Neural cell (in vitro differentiated cells): ENCODE measurements at regions not wholly inside any gene's neighbourhood (a gene's known extent, or its start where the extent isn't known, plus 50 kb on each side); places are given as distances from the start of the nearest gene placed in this dataset.

ENCODE experiments used
- H2AFZ ChIP-seq: fragments of 200-600, 300-800 bp; sonication (generic), shearing (Covaris generic); 2 replicates; pipeline ENCODE4 v1.6.0; 2014; ENCODE audit warnings: low read depth, mild to moderate bottlenecking, antibody characterized with exemption, low read length, moderate library complexity
- H3F3A ChIP-seq: fragments of 200-600 bp; shearing (Covaris generic); 2 replicates; pipeline ENCODE4 v1.6.1; 2016; ENCODE audit warnings: mild to moderate bottlenecking, moderate library complexity, mixed read lengths, antibody characterized with exemption, low read length; ENCODE audit not compliant: insufficient read depth, poor library complexity, severe bottlenecking
- H3K27ac ChIP-seq: fragments of 200-600, 300-800 bp; sonication (generic), shearing (Covaris generic); 2 replicates; pipeline ENCODE4 v1.5.1; 2014; ENCODE audit warnings: mild to moderate bottlenecking, low read length, moderate library complexity
- H3K27me3 ChIP-seq: fragments of 300-800, 200-600 bp; sonication (generic), shearing (Covaris generic); 2 replicates; pipeline ENCODE4 v1.6.0; 2014; ENCODE audit warnings: mild to moderate bottlenecking, low read depth, low read length, moderate library complexity; ENCODE audit not compliant: insufficient read depth
- H3K36me3 ChIP-seq: fragments of 300-800, 200-600 bp; sonication (generic), shearing (Covaris generic); 2 replicates; pipeline ENCODE4 v1.5.1; 2014; ENCODE audit warnings: mild to moderate bottlenecking, antibody characterized with exemption, low read length, moderate library complexity; ENCODE audit not compliant: insufficient read depth
- H3K4me2 ChIP-seq: fragments of 300-800, 200-600 bp; sonication (generic), shearing (Covaris generic); 2 replicates; pipeline ENCODE4 v1.6.0; 2014; ENCODE audit warnings: mild to moderate bottlenecking, low read length
- H3K4me3 ChIP-seq: fragments of 300-800, 200-600 bp; sonication (generic), shearing (Covaris generic); 2 replicates; pipeline ENCODE4 v1.5.1; 2014; ENCODE audit warnings: mild to moderate bottlenecking, low read length, moderate library complexity
- H3K79me2 ChIP-seq: fragments of 200-600 bp; shearing (Covaris generic); replicated peaks from 2 replicates; pipeline ENCODE4 v1.6.0; 2014; ENCODE audit warnings: mild to moderate bottlenecking, low read length, moderate library complexity; ENCODE audit not compliant: insufficient read depth
- H3K9ac ChIP-seq: fragments of 300-800, 200-600 bp; sonication (generic), shearing (Covaris generic); 2 replicates; pipeline ENCODE4 v1.6.1; 2016; ENCODE audit warnings: mild to moderate bottlenecking, low read length, mixed read lengths
- H3K9me2 ChIP-seq: fragments of 200-600 bp; shearing (Covaris generic); 2 replicates; pipeline ENCODE4 v1.6.1; 2016; ENCODE audit warnings: mild to moderate bottlenecking, low read length, mixed read lengths; ENCODE audit not compliant: insufficient read depth
- H3K9me3 ChIP-seq: fragments of 200-600, 300-800 bp; sonication (generic), shearing (Covaris generic); 2 replicates; pipeline ENCODE4 v1.6.1; 2016; ENCODE audit warnings: mild to moderate bottlenecking, mixed run types, low read length, moderate library complexity, mixed read lengths
- H4K20me1 ChIP-seq: fragments of 200-600 bp; shearing (Covaris generic); 2 replicates; pipeline ENCODE4 v1.6.1; 2016; ENCODE audit warnings: mild to moderate bottlenecking, mixed run types; ENCODE audit not compliant: insufficient read depth
- EP300 ChIP-seq: fragments of 450-650 bp; conservative IDR thresholded peaks from 2 replicates; pipeline ENCODE4 v1.6.1; 2014; ENCODE audit warnings: antibody characterized with exemption, mild to moderate bottlenecking, moderate library complexity; ENCODE audit not compliant: poor library complexity, severe bottlenecking
- EZH2 ChIP-seq: fragments of 200-600, 300-800 bp; shearing (Covaris generic), sonication (generic); IDR thresholded peaks from 2 replicates; pipeline ENCODE4 v1.6.1; 2014; ENCODE audit warnings: antibody characterized with exemption, low read length, borderline replicate concordance, mild to moderate bottlenecking; ENCODE audit not compliant: insufficient read depth, poor library complexity, severe bottlenecking
- MXI1 ChIP-seq: fragments of 450-650 bp; conservative IDR thresholded peaks from 2 replicates; pipeline ENCODE4 v1.6.1; 2014; ENCODE audit warnings: antibody characterized with exemption, mild to moderate bottlenecking; ENCODE audit not compliant: poor library complexity, severe bottlenecking
- POLR2AphosphoS5 ChIP-seq: IDR thresholded peaks from 2 replicates; pipeline ENCODE4 v1.6.1; 2012
- RAD21 ChIP-seq: fragments of 450-650 bp; conservative IDR thresholded peaks from 2 replicates; pipeline ENCODE4 v1.6.1; 2014; ENCODE audit warnings: antibody characterized with exemption, mild to moderate bottlenecking, moderate library complexity
- SMC3 ChIP-seq: fragments of 450-650 bp; conservative IDR thresholded peaks from 2 replicates; pipeline ENCODE4 v1.6.1; 2014; ENCODE audit warnings: antibody characterized with exemption, mild to moderate bottlenecking, moderate library complexity; ENCODE audit not compliant: poor library complexity
- TAF1 ChIP-seq: IDR thresholded peaks from 2 replicates; pipeline ENCODE4 v1.6.1; 2012; ENCODE audit warnings: low read depth
- TF ChIP-seq, protein P1 (sequence below): fragments of 450-650 bp; IDR thresholded peaks from 2 replicates; pipeline ENCODE4 v1.5.1; 2014; ENCODE audit warnings: antibody characterized with exemption, mild to moderate bottlenecking, moderate library complexity; ENCODE audit not compliant: poor library complexity, severe bottlenecking
- TF ChIP-seq, protein P2 (sequence below): IDR thresholded peaks from 2 replicates; pipeline ENCODE4 v1.6.1; 2012; ENCODE audit warnings: borderline replicate concordance

DNA sequence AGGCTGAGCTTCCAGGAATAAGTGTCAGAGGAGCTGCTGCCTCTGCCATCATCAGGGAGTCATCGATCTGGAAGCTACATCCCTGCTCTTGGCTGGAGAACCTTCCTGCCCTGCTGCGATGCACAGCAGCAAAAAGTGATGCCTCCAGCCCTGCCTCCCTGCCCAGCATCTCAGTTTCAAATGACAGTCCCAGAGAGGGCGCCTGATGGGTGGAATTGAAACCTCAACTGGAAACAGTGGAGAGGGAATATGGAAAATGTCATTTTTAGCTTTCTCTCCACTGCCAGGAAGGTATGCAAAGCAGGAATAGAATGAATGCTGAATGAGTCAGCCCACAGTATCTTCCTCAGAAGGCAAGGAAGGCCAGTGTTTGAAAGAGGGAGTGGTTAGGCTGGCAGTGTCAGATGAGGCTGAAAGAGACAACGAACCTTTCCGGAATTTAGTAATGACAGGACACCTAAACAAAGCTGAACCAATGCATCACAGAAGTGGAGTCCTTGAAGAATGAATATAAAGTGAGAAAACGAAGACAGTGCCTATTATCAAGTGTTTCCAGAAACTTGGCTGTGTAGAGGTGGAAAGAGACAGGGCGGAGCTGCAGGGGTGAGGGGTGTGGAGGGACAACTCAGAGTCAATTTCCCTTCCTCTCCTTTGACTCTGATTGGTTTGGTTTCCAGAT, 153.9 kb upstream of the NDUFV2 start:
- H3K4me3 ChIP-seq: no peak overlapping the region
- H3K9ac ChIP-seq: no peak overlapping the region
- no peaks in the 10 kb centered on the region for H3K9me2 ChIP-seq
- no peaks in the 10 kb centered on the region for H3F3A ChIP-seq
- no peak overlapping the region for H3K4me2 ChIP-seq
- no peak overlapping the region for H3K27ac ChIP-seq
- no peak overlapping the region for H2AFZ ChIP-seq
- TF ChIP-seq POLR2AphosphoS5 (no peak), SMC3 (no peak), TAF1 (no peak)
- TF ChIP-seq, protein P1, sequence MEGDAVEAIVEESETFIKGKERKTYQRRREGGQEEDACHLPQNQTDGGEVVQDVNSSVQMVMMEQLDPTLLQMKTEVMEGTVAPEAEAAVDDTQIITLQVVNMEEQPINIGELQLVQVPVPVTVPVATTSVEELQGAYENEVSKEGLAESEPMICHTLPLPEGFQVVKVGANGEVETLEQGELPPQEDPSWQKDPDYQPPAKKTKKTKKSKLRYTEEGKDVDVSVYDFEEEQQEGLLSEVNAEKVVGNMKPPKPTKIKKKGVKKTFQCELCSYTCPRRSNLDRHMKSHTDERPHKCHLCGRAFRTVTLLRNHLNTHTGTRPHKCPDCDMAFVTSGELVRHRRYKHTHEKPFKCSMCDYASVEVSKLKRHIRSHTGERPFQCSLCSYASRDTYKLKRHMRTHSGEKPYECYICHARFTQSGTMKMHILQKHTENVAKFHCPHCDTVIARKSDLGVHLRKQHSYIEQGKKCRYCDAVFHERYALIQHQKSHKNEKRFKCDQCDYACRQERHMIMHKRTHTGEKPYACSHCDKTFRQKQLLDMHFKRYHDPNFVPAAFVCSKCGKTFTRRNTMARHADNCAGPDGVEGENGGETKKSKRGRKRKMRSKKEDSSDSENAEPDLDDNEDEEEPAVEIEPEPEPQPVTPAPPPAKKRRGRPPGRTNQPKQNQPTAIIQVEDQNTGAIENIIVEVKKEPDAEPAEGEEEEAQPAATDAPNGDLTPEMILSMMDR: no peak
- no peaks in the 10 kb centered on the region for H4K20me1 ChIP-seq
- H3K9me3 ChIP-seq: no peaks in the 10 kb centered on the region
- H3K36me3 ChIP-seq: no peaks in the 10 kb centered on the region
- no peaks in the 10 kb centered on the region for H3K79me2 ChIP-seq
- H3K27me3 ChIP-seq: no peaks in the 10 kb centered on the region

DNA sequence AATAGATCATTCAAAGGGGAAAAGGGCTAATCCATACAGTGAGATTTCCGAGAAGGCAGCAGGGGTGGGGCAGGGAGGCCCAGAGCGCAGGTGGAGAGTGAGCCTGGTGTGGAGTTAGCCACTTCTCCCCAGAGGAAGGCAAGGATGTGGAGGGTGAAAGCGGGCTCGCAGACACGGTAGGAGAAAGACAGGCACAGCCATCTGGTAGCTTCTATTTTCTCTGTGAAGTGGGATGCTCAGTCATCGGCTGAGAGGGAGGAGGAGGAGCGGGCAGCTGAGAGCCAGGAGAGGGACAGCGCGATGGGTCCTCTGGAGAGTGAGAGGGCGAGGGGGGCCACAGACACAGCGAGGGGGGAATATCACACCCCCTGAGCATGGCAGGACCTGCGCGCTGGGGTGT, 153.3 kb upstream of the NDUFV2 start:
- Histone ChIP-seq H3K9me2 (no peaks in the 10 kb centered on the region), H3K9me3 (no peaks in the 10 kb centered on the region), H3F3A (no peaks in the 10 kb centered on the region), H2AFZ (no peak overlapping the region), H4K20me1 (no peaks in the 10 kb centered on the region), H3K9ac (no peak overlapping the region), H3K27ac (no peak overlapping the region), H3K27me3 (no peaks in the 10 kb centered on the region), H3K79me2 (no peaks in the 10 kb centered on the region), H3K36me3 (no peaks in the 10 kb centered on the region), H3K4me2 (no peak overlapping the region), H3K4me3 (no peak overlapping the region)
- no peak for TF ChIP-seq TAF1
- TF ChIP-seq POLR2AphosphoS5: no peak

DNA sequence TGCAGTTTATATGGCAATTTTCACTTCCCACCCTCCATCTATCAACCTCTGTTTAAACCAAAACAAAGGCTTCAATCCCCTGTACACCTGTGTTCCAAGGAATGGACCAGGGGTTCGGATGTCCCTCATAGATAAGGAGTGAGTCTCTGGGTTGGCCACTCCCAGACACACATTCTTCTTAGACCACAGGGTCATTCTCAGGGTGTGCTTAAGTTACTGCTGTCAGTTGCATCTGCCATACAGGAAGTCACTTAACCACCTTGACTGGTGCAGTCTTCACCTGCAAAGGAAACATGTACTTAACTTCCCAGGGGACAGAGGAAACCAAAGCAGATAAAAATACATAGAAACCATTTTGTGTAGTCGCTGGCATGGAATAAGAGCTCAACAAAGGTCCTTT, 151.0 kb upstream of the NDUFV2 start:
- Histone ChIP-seq H3K9ac (no peak overlapping the region), H3K27me3 (no peaks in the 10 kb centered on the region), H3K79me2 (no peaks in the 10 kb centered on the region), H3K4me2 (no peak overlapping the region), H3K9me2 (no peaks in the 10 kb centered on the region), H3K36me3 (no peaks in the 10 kb centered on the region), H3F3A (no peaks in the 10 kb centered on the region), H3K9me3 (no peaks in the 10 kb centered on the region), H3K4me3 (no peak overlapping the region), H3K27ac (no peak overlapping the region), H4K20me1 (no peaks in the 10 kb centered on the region), H2AFZ (no peak overlapping the region)
- TF ChIP-seq POLR2AphosphoS5: no peak
- no peak for TF ChIP-seq RAD21
- TF ChIP-seq SMC3: no peak
- no peak for TF ChIP-seq TAF1
- TF ChIP-seq EP300: no peak
- TF ChIP-seq, protein P2, sequence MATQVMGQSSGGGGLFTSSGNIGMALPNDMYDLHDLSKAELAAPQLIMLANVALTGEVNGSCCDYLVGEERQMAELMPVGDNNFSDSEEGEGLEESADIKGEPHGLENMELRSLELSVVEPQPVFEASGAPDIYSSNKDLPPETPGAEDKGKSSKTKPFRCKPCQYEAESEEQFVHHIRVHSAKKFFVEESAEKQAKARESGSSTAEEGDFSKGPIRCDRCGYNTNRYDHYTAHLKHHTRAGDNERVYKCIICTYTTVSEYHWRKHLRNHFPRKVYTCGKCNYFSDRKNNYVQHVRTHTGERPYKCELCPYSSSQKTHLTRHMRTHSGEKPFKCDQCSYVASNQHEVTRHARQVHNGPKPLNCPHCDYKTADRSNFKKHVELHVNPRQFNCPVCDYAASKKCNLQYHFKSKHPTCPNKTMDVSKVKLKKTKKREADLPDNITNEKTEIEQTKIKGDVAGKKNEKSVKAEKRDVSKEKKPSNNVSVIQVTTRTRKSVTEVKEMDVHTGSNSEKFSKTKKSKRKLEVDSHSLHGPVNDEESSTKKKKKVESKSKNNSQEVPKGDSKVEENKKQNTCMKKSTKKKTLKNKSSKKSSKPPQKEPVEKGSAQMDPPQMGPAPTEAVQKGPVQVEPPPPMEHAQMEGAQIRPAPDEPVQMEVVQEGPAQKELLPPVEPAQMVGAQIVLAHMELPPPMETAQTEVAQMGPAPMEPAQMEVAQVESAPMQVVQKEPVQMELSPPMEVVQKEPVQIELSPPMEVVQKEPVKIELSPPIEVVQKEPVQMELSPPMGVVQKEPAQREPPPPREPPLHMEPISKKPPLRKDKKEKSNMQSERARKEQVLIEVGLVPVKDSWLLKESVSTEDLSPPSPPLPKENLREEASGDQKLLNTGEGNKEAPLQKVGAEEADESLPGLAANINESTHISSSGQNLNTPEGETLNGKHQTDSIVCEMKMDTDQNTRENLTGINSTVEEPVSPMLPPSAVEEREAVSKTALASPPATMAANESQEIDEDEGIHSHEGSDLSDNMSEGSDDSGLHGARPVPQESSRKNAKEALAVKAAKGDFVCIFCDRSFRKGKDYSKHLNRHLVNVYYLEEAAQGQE: no peak
- TF ChIP-seq, protein P1: no peak
- no peak for TF ChIP-seq MXI1
- no peak for TF ChIP-seq EZH2
